HG03354 (cell line): ENCODE measurements at regions not wholly inside any gene's neighbourhood (a gene's known extent, or its start where the extent isn't known, plus 50 kb on each side); places are given as distances from the start of the nearest gene placed in this dataset.
"Not testable (repeated sequence)": the region's sequence is repeated elsewhere in the genome, so short reads cannot be mapped to it uniquely, and the experiment has no call there.

Experiments
- ATAC-seq: cut with Tn5 transposase; IDR thresholded peaks from one replicate; pipeline ENCODE4 v1.9.1; 2021; ENCODE audit warnings: mild to moderate bottlenecking; ENCODE audit not compliant: unreplicated experiment, poor library complexity, severe bottlenecking

DNA sequence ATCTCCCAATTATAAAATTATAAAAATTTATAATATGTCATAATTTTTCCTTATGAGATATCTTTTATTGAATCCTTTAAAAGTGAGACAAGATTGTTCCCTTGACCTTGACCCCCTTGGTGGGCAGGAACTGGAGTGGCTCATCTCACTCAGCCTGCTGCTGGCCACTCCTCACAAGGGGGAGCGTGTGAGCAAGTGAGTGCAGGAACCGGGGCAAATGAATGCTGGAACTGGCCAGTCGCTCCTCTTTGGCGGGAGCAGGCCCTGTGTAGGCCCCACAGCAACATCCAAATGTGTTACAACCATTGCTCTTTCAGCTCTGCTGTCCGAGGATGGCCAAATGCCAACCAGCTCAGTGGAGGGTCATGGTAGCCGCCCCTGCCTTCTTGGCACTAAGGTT lies 178.8 kb downstream of the ETNK1 start:
- ATAC-seq = no peak

DNA sequence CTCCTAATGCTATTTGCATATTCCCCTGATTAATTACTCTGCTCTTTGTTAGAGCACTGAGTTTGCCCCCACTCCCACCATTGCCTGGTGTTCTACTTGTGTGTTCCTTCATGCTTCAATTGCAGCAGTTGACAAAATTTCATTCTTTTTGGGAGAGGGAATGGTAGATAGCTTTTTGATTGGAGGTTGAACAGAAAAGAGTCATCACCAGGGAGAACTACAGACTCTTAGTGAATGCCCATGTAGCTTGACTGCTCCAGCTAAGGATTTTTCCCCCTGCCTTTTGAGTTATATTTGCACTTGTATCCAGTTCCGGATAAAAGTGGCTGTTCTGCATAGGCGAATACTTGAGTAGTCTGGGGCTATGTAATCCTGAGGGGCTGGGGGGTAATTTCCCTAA lies 183.9 kb downstream of the ETNK1 start:
- no peak for ATAC-seq

DNA sequence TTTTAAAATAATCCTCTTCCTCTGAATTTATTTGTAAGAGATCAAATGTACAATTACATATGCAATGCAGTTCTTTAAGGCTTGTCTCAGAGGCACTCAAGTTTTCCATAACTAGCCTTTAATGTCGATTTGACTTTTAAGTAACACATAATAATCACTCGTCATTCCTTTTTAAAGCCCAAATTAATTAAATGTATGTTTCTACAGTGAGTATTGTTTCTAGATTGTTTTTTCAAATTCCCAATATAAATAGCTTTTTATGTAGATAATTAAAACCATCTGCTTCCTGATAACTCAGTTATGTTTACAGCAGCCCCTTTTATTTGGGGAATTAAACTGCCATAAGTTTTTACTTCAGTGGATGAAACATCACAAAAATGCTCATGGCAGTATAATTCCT lies 185.1 kb downstream of the ETNK1 start:
- no peak for ATAC-seq

DNA sequence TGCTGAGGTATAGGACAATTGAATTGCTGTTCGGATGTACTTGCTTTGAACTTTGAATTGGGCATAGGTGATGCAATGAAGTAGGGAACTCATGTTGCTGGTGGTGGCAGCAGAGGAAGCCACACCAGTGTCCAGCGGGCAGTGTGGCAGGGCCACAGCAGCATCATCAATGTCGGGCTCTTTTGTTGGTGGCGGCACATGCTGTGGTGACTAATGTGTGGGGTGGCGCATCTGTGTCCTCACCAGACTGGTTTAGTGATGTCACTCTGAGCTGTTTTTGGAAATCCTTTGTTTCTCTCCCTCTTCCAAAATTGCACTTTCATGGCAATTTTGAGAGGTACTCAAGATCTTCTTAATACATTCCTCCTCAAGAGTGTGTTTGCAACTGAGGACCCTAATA lies 187.6 kb downstream of the ETNK1 start:
- ATAC-seq = no peak

DNA sequence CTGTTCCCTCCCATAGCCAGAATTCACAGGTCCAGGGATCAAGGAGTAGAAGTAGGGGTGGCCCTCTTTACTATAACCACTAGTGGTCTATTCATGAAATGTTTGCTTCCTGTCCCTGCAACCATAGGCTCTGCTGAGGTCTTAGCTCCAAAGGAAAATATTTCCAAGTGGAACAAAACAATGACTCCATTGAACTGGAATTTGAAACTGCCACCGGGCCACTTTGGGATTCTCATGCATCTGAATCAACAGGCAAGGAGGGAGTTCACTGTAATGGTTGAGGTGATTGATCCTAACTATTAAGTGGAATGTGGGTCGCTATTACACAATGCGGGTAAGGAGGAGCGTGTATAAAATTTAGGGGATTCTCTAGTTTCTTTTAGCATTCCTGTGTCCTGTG lies 197.0 kb downstream of the ETNK1 start:
- no peak for ATAC-seq

DNA sequence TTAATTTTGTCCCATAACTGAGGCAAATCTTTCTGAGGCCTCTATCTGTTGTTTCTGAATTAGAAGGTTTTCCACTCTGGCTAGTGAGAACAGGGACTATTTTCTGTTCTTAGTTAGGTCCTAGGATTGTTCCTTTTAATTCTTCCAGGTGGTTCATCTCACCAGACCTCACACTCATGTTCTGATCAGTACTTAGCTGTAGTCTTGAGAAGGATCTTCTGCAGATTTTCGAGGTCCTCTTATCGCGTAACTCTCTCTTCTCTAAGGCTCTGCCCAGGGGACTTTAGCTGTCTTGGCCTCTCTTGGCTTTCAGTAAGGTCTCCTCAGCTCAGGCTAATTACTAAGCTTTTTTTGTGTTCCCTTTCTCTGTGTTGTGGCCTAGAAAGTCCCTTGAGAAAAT lies 201.1 kb downstream of the ETNK1 start:
- ATAC-seq = no peak

DNA sequence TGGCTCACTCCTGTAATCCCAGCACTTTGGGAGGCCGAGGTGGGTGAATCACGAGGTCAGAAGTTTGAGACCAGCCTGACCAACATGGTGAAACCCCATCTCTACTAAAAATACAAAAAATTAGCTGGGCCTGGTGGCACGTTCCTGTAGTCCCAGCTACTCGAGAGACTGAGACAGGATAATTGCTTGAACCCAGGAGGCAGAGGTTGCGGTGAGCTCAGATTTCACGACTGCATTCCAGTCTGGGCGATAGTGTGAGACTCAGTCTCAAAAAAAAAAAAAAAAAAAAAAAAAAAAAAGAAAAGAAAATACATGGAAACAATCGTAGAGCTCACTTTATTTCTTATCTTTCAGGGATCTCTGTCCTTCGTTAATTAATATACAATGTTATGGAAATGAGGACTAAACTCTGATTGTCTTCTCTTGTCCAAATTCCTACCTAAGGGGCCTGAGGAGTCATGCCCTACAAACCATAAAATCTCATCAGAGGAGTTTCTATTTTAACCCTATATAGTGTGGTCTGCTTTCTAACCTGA lies 201.5 kb downstream of the ETNK1 start:
- not testable (repeated sequence) for ATAC-seq

DNA sequence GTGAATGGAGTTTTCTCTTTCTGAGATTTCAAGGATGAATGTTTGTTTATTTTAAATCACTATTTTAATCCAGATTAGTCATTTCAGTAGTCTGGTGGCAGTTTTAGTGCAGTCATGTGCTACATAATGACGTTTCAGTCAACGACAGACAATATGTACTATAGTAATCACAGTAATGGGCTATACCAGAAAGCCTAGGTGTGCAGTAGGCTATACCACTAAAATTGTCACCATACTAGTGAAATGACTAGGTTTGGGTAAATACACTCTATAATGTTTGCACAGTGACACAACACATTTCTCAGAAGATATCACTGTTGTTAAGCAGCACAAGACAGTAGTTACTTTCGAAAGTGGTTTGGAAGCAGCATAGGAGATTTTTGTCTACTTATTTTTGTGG lies 203.1 kb downstream of the ETNK1 start:
- ATAC-seq = peak; percentile 79

DNA sequence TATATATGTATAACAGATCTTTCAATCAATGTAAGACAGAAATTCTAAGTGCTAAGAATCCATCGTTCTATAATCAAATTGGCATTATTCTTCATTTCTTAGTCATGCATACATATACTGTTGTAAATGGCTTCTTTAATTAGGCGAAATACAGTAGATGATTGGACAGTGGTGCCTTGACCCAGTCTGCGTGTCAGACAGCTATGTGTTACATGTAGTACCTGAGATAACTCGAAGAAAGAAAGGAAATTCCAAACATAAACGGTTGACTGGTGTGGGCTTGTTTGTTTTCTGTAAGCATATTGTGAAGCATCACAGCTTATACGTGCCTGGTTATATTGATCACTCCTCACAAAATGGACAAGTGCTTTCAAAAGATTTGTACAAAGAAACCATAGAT lies 210.5 kb downstream of the ETNK1 start:
- ATAC-seq = no peak

DNA sequence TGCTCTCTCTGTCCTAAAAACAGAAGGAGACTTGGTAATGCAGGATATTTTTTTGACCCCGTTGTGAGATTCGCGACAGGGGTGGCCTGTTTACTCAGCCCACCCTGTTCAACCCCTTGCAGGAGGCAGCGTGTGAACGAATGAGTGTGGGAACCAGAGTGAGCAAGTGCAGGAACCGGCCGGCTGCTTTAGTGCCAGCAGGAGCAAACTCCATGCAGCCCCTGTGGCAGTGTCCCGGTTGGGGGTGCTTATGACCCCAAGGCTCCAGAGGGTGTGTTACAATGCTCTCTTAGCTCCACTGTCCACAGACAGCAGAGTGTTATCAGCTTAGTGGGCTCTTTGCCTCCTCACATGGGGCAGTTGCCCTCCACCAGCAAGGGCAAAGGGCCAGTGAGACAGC lies 225.2 kb downstream of the ETNK1 start:
- ATAC-seq = no peak

DNA sequence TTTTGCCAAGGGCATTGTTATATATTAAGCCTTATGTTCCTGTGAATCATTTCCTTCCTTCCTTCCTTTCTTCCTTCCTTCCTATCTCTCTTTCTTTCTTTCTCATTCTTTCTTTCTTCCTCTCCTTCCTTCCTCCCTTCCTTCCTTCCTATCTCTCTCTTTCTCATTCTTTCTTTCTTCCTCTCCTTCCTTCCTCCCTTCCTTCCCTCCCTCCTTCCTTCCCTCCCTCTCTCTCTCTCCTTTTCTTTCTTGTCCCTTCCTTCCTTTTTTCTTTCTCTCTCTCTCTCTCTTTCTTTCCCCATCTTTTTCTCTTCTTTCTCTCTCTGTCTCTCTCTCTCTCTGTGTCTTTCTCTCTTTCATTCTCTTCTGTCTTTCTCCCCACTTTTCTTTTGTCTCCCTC lies 226.6 kb downstream of the ETNK1 start:
- ATAC-seq = no peak

DNA sequence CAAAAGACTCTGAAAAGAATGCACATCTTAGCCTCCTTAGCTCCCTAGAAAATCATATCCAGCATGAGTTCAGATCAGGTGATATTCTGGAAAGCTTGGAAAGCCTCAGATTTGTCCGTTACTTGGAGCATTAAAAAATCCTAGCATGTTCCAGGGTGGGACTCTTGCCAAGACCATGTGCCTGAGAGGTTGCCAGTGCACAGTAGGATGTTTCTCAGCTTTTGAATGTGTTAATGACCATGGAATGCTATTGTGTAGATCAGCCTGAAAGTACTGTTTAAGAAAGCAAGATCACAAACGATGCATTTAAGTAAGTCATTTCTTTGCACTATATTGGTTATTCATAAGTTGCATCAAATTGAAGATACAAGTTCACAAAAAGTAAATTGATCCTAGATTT lies 230.5 kb downstream of the ETNK1 start:
- ATAC-seq = no peak

DNA sequence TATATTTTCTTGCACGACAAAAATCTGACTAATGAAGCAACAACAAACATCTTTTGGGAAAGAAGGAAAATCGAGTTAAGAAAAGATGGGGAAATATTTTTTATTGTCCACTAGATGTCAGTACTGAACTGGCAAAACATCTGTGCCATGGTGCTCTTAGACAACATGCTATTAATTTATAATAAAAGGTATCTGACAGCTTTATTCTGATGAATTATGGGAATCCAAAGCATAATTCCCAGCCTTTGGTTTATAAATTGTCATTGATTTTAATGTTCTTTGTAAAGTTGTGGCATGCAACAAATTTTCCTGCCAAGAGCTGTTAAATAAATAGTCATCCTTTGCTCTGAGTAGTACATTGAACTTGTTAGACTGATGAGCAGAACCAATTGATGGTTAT lies 231.2 kb downstream of the ETNK1 start:
- ATAC-seq = no peak

DNA sequence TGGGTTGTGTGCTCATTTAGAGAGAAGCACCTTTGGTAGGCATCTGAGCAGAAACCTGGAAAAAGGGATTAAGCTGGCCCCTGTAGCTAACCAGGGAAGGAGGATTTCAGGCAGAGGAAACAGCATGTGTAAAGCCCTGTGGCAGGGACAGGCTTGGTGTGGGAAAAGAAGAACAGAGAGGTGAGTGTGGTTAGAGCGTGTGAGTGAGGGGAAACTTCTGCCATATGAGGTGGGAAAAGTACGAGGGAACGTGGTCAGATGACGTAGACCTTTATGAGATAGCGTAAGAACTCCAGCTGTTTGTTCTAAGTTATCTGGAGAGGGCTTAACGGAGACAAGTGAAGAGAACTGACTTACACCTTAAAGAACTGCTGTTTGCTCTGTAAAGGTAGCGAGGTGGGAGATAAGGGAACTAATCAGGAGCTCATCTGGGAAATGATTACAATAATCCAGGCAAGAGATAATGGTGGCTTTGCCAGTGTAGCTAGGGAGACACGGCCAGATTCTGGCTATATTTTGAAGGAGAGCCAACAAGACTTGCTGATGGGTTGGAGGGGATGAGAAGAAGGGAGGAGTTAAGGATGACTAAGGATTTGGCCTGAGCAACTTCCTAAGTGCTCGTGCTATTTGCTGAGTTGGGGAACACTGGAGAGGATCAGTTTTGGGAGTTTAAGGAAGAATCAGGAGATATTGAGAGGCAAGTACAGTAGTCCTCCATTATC lies 234.0 kb downstream of the ETNK1 start:
- ATAC-seq = no peak

DNA sequence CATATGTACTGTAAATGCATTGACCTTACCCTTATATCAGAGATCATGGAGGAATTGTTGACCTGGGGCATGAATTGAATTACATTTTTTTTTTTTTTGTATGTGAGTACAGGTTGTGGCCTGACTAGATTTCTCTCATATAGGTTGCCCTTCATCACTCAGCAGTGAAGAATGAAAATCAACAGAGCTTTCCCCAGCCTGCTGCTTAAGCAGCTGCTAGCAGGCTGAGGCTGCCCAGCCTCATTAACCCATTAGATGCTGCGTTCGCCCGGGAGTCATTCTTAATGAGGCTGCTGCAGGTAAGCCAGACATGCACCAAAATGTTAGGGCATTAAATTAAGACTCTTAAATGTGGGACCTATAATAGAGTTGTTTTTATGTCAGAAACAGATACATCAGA lies 236.0 kb downstream of the ETNK1 start:
- ATAC-seq = no peak

DNA sequence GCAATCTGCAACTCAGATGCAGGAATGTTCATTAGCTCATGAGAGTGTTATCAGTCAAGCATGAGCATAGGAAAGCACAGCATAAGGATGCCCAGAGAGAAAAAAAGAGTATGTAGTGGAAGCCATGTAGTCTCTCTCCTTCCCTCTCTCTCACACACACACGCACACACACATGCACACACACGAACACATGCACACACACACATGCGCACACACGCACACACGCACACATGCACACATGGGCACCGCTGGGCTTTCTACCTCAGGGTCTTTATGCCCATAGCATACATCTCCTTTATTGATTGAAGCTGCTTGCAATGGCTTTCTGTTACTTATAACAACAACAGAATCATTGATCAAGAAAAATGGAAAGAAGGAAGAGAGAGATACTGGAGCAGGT lies 240.9 kb downstream of the ETNK1 start:
- ATAC-seq = no peak

DNA sequence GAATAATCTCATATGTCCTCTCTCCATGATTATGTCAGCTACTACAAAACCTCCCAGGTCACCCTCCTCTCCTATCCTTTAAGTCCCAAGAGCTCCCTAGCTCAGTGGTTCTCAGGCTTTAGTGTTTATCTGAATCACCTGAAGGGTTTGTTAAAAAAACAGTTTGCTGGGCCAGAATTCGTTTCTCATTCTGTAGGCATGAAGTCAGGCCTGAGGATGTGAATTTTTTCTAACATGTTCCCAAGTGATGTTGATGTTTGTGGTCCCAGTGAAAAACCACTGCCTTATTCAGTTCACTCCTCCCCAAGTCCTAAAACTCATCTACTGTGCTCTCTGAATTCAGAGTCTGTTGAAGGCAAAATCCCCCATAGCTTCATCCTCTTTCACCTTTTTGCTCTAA lies 241.4 kb downstream of the ETNK1 start:
- ATAC-seq = no peak

DNA sequence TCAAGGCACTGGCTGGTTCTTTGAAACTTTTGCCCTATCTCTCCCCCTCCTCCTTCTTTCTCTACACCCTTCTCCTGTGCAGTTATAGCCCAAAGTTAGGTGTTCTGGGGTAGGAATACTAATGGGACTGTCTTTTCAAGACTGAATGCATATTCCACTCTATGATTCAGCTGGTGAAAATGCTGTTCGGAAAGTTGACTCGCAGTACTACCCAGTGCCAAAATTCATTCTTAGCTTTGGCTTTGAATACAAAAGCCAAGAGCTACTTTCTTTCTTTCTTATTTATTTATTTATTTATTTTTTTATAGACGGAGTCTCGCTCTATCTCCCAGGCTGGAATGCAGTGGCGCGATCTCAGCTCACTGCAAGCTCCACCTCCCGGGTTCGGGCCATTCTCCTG lies 249.2 kb downstream of the ETNK1 start:
- no peak for ATAC-seq

DNA sequence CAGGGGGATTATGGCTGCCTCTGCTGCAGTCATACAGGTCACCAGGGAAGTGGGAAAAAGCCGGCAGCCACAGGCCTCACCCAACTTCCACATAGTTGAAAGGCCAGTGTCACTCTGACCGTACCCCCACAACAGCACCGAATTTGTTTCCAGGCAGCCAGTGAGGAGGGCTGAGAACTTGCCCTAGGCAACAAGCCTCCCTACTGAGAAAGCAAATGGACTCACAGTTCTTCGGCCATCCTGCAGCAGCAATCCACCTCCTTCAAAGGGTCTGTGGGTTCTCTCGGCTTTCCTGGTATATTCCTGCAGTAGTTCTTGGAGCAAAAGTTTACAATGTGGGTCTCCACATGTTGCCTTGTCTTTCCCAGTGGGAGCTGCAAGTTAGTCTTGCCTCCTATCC lies 251.3 kb downstream of the ETNK1 start:
- ATAC-seq = no peak

DNA sequence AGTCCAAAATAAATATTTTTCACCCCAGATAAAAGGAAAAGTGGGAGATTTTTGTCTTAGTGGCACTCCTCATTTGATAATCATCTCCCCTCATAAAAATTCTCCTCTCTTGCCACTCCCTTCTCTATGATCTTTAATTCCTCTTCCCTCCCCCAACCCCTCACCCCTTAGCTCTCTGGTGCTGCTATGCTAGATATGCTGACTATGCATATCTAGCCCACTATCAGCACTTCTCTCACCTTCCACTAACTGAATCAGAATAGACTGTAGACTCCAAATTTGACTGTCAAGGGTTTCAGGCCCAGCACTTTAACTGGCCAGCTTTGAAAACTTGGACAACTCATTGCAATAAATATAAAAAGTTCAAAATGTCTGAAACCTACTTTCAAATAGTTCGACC lies 254.2 kb downstream of the ETNK1 start:
- no peak for ATAC-seq

DNA sequence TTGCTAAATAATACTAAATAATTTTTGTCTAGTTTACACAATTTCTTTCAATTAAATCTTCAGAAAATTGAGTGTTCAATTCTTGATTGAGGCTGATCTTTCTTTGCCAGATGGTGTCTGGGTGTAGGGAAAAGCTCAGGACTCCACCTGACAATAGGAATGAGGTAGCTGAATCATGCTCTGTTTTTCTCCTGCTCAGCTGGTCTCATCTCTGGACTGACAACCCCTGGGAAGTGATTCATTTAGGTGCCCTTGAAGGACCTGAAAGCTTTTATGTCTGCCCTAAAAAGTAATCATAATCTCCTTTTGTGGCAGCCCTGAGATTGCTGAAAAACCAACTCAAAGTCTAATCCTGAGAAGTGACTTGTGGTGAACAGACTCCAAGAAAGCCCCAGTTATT lies 255.4 kb downstream of the ETNK1 start:
- no peak for ATAC-seq

DNA sequence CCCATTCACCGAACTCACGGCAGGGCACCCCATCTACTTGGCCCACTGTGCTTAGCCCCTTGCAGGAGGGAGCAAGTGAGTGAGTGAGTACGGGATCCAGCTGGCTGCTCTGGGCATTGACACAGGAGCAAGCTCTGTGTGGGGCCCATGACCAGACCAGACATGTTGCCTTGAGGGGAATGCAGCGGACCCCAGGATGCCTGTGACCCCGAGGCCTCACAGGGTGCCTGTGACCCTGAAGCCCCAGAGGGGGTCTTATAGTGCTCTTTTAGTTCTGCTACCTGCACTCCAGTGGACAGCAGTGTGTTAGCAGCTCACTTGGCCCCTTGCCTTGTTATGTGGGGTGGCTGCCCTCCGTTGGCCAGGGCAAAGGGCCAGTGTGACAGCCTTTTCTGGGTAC lies 255.8 kb downstream of the ETNK1 start:
- no peak for ATAC-seq
